IMR-90 (cell line): ENCODE measurements at regions not wholly inside any gene's neighbourhood (a gene's known extent, or its start where the extent isn't known, plus 50 kb on each side); places are given as distances from the start of the nearest gene placed in this dataset.

Experiments used
- RAD21 ChIP-seq: IDR thresholded peaks from 2 replicates; pipeline ENCODE4 v1.6.1; 2012; ENCODE audit warnings: low read length, improper control_type of control experiment
- TF ChIP-seq, protein P1 (sequence below): conservative IDR thresholded peaks from 2 replicates; pipeline ENCODE4 v1.5.1; 2012; ENCODE audit warnings: mild to moderate bottlenecking, low read depth, low read length, improper control_type of control experiment
- TF ChIP-seq, protein P2 (sequence below): fragments of 150-350 bp; IDR thresholded peaks from 2 replicates; pipeline ENCODE4 v1.6.1; 2017; ENCODE audit warnings: mild to moderate bottlenecking, antibody characterized with exemption, low read length, low read depth

DNA sequence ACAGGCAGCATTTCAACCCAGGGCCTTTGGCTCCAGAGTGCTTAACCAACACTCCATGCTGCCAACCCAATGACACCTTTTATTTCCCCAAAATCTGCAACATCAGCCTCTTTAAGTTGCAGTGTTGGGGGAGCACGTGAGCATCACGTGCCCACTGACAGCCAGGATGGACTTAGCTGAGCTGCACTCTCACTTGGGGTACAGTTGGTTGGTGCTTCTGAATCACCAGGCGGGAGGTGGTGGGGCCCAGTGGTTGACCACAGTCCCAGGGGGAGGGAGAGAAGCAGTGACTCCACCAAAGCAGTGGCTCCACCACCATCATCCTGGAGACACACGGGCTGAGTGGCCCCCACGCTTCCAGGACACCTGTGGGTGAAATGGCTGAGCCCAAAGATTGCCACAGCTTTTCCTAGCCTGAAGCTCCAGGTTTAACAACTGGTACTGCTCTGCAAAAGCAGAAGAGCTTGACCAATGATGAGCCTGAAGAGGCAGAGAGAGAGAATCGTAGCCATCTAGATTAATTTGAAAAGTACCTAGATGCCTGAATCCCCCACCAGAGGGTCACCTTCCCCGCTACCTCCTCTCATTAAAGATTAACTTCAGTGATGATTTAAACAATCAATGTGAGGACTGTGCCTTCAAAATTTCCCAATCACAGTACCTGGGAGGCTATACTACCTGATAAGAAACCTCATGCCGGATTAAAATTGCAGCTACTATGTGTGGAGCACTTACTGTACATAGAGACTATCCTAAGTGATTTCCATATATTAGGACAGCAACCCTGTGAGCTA is 193.8 kb downstream of the FOXO1 start:
- TF ChIP-seq, protein P1, sequence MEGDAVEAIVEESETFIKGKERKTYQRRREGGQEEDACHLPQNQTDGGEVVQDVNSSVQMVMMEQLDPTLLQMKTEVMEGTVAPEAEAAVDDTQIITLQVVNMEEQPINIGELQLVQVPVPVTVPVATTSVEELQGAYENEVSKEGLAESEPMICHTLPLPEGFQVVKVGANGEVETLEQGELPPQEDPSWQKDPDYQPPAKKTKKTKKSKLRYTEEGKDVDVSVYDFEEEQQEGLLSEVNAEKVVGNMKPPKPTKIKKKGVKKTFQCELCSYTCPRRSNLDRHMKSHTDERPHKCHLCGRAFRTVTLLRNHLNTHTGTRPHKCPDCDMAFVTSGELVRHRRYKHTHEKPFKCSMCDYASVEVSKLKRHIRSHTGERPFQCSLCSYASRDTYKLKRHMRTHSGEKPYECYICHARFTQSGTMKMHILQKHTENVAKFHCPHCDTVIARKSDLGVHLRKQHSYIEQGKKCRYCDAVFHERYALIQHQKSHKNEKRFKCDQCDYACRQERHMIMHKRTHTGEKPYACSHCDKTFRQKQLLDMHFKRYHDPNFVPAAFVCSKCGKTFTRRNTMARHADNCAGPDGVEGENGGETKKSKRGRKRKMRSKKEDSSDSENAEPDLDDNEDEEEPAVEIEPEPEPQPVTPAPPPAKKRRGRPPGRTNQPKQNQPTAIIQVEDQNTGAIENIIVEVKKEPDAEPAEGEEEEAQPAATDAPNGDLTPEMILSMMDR: no peak
- TF ChIP-seq RAD21: no peak
- TF ChIP-seq, protein P2, sequence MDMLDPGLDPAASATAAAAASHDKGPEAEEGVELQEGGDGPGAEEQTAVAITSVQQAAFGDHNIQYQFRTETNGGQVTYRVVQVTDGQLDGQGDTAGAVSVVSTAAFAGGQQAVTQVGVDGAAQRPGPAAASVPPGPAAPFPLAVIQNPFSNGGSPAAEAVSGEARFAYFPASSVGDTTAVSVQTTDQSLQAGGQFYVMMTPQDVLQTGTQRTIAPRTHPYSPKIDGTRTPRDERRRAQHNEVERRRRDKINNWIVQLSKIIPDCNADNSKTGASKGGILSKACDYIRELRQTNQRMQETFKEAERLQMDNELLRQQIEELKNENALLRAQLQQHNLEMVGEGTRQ: no peak
